Calu3 (cell line): ENCODE measurements at regions not wholly inside any gene's neighbourhood (a gene's known extent, or its start where the extent isn't known, plus 50 kb on each side); places are given as distances from the start of the nearest gene placed in this dataset.

Experiments
- BruUV-seq: library from RNA; stranded (reverse); fragments of 400-500 nt; replicated peaks from 2 replicates; lab custom pipeline; 2021; lab: Mats Ljungman, UMichigan
- CTCF ChIA-PET: fragments of 300-600 bp; sonication (Branson Sonifier 250); formaldehyde crosslinking; loops from one replicate; lab custom pipeline; 2022; ENCODE audit warnings: antibody characterized with exemption; lab: Charles Lee
- DNase-seq: peaks from one replicate; pipeline ENCODE4 v3.0.0; 2022
- H3K27ac Mint-ChIP-seq: one replicate; pipeline ENCODE4 v1.8.0; 2022; ENCODE audit warnings: mixed read lengths; ENCODE audit not compliant: unreplicated experiment
- H3K27me3 Mint-ChIP-seq: one replicate; pipeline ENCODE4 v1.8.0; 2022; ENCODE audit warnings: mixed read lengths; ENCODE audit not compliant: unreplicated experiment
- H3K36me3 Mint-ChIP-seq: one replicate; pipeline ENCODE4 v1.8.0; 2022; ENCODE audit warnings: mild to moderate bottlenecking, moderate library complexity, mixed read lengths; ENCODE audit not compliant: insufficient read depth, unreplicated experiment
- H3K4me1 Mint-ChIP-seq: one replicate; pipeline ENCODE4 v1.8.0; 2022; ENCODE audit warnings: mild to moderate bottlenecking, low read depth, mixed read lengths; ENCODE audit not compliant: unreplicated experiment
- H3K4me3 Mint-ChIP-seq: one replicate; pipeline ENCODE4 v1.8.0; 2022; ENCODE audit warnings: mild to moderate bottlenecking, low read depth, moderate library complexity, mixed read lengths; ENCODE audit not compliant: unreplicated experiment
- H3K9me3 Mint-ChIP-seq: one replicate; pipeline ENCODE4 v1.8.0; 2022; ENCODE audit warnings: low read depth, mixed read lengths; ENCODE audit not compliant: unreplicated experiment
- intact Hi-C: fragments of 100-400 bp; cut with micrococcal nuclease; formaldehyde crosslinking; loops from one replicate; pipeline ENCODE4 v1.10.0; 2022; ENCODE audit not compliant: unreplicated experiment
- TF ChIP-seq, protein P1 (sequence below): fragments of 200-600 bp; IDR thresholded peaks from one replicate; pipeline ENCODE4 v1.8.0; 2022; ENCODE audit warnings: antibody characterized with exemption; ENCODE audit not compliant: unreplicated experiment

DNA sequence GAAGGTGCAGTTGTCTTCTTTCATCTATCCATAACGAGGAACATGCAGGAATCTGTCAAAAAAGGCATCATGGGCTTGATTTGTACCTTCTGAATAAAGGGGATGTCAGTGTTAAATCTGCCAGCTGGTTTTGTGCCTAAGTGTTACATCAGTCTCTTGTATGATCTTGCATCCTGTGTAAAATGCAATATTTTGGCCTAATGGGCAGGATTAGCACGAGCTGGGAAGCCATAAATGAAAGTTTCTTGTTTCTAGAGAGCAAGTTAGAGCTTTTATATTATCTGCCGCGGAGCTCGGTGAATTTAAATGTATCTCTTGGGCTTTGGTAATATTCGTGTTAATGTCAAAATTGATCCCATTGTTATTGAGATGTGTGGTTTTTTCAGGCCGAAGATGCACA lies 526.1 kb upstream of the WWC1 start:
- peaks cover 61% of the 10 kb centered on the region for H3K27me3 Mint-ChIP-seq
- H3K36me3 Mint-ChIP-seq, result no peaks in the 10 kb centered on the region
- no peaks in the 10 kb centered on the region for H3K4me1 Mint-ChIP-seq
- intact Hi-C loops, result no loop called here
- H3K27ac Mint-ChIP-seq, result no peak overlapping the region
- DNase-seq, result no peak
- TF ChIP-seq, protein P1, sequence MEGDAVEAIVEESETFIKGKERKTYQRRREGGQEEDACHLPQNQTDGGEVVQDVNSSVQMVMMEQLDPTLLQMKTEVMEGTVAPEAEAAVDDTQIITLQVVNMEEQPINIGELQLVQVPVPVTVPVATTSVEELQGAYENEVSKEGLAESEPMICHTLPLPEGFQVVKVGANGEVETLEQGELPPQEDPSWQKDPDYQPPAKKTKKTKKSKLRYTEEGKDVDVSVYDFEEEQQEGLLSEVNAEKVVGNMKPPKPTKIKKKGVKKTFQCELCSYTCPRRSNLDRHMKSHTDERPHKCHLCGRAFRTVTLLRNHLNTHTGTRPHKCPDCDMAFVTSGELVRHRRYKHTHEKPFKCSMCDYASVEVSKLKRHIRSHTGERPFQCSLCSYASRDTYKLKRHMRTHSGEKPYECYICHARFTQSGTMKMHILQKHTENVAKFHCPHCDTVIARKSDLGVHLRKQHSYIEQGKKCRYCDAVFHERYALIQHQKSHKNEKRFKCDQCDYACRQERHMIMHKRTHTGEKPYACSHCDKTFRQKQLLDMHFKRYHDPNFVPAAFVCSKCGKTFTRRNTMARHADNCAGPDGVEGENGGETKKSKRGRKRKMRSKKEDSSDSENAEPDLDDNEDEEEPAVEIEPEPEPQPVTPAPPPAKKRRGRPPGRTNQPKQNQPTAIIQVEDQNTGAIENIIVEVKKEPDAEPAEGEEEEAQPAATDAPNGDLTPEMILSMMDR, result no peak
- CTCF ChIA-PET, result no interaction called here
- H3K4me3 Mint-ChIP-seq, result no peak overlapping the region
- BruUV-seq, result no TSS peak
- no peaks in the 10 kb centered on the region for H3K9me3 Mint-ChIP-seq

DNA sequence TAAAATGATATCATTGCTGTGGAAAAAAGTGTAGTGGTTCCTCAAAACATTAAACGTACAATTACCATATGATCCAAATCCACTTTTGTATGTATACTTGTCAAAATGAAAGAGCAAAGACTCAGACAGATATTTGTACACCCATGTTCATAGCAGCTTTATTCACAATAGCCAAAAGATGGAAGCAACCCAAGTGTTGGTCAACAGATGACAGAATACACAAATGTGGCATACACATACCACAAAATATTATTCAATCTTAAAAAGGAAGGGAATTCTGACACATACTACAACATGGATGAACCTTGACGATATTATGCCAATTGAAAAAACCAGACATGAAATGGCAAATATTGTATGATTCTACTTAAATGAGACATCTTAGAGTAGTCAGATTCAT lies 524.5 kb upstream of the WWC1 start:
- DNase-seq, result no peak
- Mint-ChIP-seq H3K27ac (no peak overlapping the region), H3K27me3 (peaks cover 77% of the 10 kb centered on the region), H3K9me3 (no peaks in the 10 kb centered on the region), H3K4me3 (no peak overlapping the region), H3K4me1 (no peaks in the 10 kb centered on the region), H3K36me3 (no peaks in the 10 kb centered on the region)
- CTCF ChIA-PET, result no interaction called here
- BruUV-seq, result no TSS peak
- TF ChIP-seq, protein P1, result no peak
- intact Hi-C loops, result no loop called here

DNA sequence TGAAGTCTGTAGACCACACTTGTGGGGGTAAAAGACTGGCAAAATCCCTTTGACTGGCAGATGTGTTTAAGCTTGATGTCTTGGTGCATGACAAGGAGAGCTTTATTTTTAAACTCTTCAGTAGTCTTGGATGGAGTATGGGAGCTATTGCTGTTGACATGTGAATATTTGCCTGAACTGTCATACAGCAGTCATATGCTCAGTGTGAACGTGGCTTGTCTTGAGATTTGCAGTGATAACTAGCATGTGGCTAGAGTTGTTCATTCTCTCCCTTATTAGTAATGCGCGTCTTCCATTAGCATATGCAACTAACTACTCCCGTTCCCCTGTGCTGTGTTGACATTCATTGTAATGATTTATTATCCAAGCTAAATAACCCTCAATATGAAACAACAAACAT lies 523.6 kb upstream of the WWC1 start:
- Mint-ChIP-seq H3K4me3 (no peak overlapping the region), H3K9me3 (no peaks in the 10 kb centered on the region), H3K4me1 (no peaks in the 10 kb centered on the region), H3K27me3 (peaks cover 73% of the 10 kb centered on the region), H3K36me3 (no peaks in the 10 kb centered on the region), H3K27ac (no peak overlapping the region)
- TF ChIP-seq, protein P1, result no peak
- BruUV-seq, result no TSS peak
- intact Hi-C loops, result no loop called here
- CTCF ChIA-PET, result no interaction called here
- DNase-seq, result no peak

DNA sequence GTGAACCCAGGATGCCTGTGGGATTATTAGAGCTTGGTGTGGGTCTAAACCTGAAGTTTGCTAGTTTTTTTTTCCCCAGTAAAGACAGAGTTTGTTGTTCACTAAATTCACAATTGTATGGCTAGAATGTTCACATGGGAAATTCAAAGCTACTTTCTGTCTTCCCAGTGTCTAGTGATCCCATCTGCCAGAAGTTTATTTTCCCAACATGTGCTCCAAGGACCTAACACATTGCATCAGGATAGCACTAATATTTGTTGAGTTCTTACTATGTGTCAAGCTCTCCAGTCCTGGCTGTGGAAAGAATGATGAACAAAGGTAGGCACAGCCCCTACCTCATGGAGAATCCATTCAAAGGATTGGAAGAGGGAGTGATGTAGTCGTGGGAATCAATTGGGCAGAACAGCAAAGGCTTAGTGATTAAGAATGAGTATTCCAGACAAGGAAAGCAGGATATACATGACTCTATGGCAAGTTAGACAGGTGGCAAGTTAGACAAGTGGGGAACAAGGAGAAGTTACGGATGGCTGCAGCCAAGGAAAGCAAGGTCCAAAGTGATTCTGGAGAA lies 521.5 kb upstream of the WWC1 start:
- TF ChIP-seq, protein P1, result no peak
- no peaks in the 10 kb centered on the region for H3K36me3 Mint-ChIP-seq

More for the DNA sequence above, 521.5 kb upstream of the WWC1 start:
- CTCF ChIA-PET, result no interaction called here
- H3K27ac Mint-ChIP-seq, result no peak overlapping the region
- H3K4me3 Mint-ChIP-seq, result no peak overlapping the region
- intact Hi-C loops, result no loop called here
- H3K9me3 Mint-ChIP-seq, result no peaks in the 10 kb centered on the region
- DNase-seq, result no peak
- no peaks in the 10 kb centered on the region for H3K4me1 Mint-ChIP-seq
- peaks cover 52% of the 10 kb centered on the region for H3K27me3 Mint-ChIP-seq
- no TSS peak for BruUV-seq
